ENCODE measurements at regions not wholly inside any gene's neighbourhood (a gene's known extent, or its start where the extent isn't known, plus 50 kb on each side); places are given as distances from the start of the nearest gene placed in this dataset.

GRCh38 chr9:29390859-29391258 is 1817.6 kb upstream of the C9orf72 start:
- no peak overlapping the region for H3K4me3 ChIP-seq (ENCODE audit: control insufficient read depth in 2 of 3, extremely low read depth in 1 of 3, insufficient read depth in 2 of 3, low read depth in 1 of 3, low read length in 3 of 3)
- H3K79me2 ChIP-seq (ENCODE audit: control insufficient read depth, insufficient read depth, low read length), result no peaks in the 10 kb centered on the region
- no peaks in the 10 kb centered on the region for H3K27me3 ChIP-seq (ENCODE audit: control insufficient read depth, extremely low read depth, insufficient read depth, low read length)
- H3K27ac ChIP-seq (ENCODE audit: control insufficient read depth, insufficient read depth, low read length), result no peak overlapping the region
- no peaks in the 10 kb centered on the region for H4K20me1 ChIP-seq (ENCODE audit: control insufficient read depth, extremely low read depth, insufficient read depth, low read length)
- no peaks in the 10 kb centered on the region for H3K36me3 ChIP-seq (ENCODE audit: control insufficient read depth in 2 of 2, extremely low read depth in 1 of 2, insufficient read depth in 2 of 2, low read length in 2 of 2)
- dilution Hi-C loops (cut with MboI; ENCODE audit: extremely low pct_ligation_motif_present, low sequenced_read_pairs), result no loop called here
- no peaks in the 10 kb centered on the region for H3K9me3 ChIP-seq (ENCODE audit: control insufficient read depth, low read depth, low read length)
- FAIRE-seq (no peak), DNase-seq (ENCODE audit: low read depth, low spot score) (no peak)
- no peaks in the 10 kb centered on the region for H3K9me1 ChIP-seq (ENCODE audit: control insufficient read depth, extremely low read depth, insufficient read depth, low read length)
- TF ChIP-seq EZH2 (IDR thresholded peaks at IDR 0.05; ENCODE audit: low read length) (no peak), CTCF (optimal IDR thresholded peaks at IDR 0.05 in 1 of 3, IDR thresholded peaks at IDR 0.05 in 1 of 3, conservative IDR thresholded peaks at IDR 0.05 in 1 of 3; ENCODE audit: extremely low read depth in 1 of 3, insufficient read depth in 2 of 3, low read length in 3 of 3) (no peak)
- H3K4me2 ChIP-seq (ENCODE audit: control insufficient read depth, extremely low read depth, insufficient read depth, low read depth, low read length), result no peak overlapping the region
- H3K9ac ChIP-seq (ENCODE audit: control insufficient read depth, extremely low read depth, insufficient read depth, low read length), result no peak overlapping the region
- H3K4me1 ChIP-seq (ENCODE audit: control insufficient read depth, extremely low read depth, insufficient read depth, low read length), result no peaks in the 10 kb centered on the region
- no peak overlapping the region for H2AFZ ChIP-seq (ENCODE audit: control insufficient read depth, low read length)

GRCh38 chr9:29393064-29393463 is 1819.8 kb upstream of the C9orf72 start:
- dilution Hi-C loops (cut with MboI; ENCODE audit: extremely low pct_ligation_motif_present, low sequenced_read_pairs), result no loop called here
- no peaks in the 10 kb centered on the region for H3K4me1 ChIP-seq (ENCODE audit: control insufficient read depth, extremely low read depth, insufficient read depth, low read length)
- DNase-seq (ENCODE audit: low read depth, low spot score) (no peak), FAIRE-seq (no peak)
- no peak overlapping the region for H3K4me2 ChIP-seq (ENCODE audit: control insufficient read depth, extremely low read depth, insufficient read depth, low read depth, low read length)
- H3K27me3 ChIP-seq (ENCODE audit: control insufficient read depth, extremely low read depth, insufficient read depth, low read length), result no peaks in the 10 kb centered on the region
- no peak overlapping the region for H2AFZ ChIP-seq (ENCODE audit: control insufficient read depth, low read length)
- H3K9me3 ChIP-seq (ENCODE audit: control insufficient read depth, low read depth, low read length), result no peaks in the 10 kb centered on the region
- no peaks in the 10 kb centered on the region for H3K9me1 ChIP-seq (ENCODE audit: control insufficient read depth, extremely low read depth, insufficient read depth, low read length)
- H3K9ac ChIP-seq (ENCODE audit: control insufficient read depth, extremely low read depth, insufficient read depth, low read length), result no peak overlapping the region
- no peaks in the 10 kb centered on the region for H3K79me2 ChIP-seq (ENCODE audit: control insufficient read depth, insufficient read depth, low read length)
- TF ChIP-seq CTCF (optimal IDR thresholded peaks at IDR 0.05 in 1 of 3, IDR thresholded peaks at IDR 0.05 in 1 of 3, conservative IDR thresholded peaks at IDR 0.05 in 1 of 3; ENCODE audit: extremely low read depth in 1 of 3, insufficient read depth in 2 of 3, low read length in 3 of 3), result no peak
- TF ChIP-seq EZH2 (IDR thresholded peaks at IDR 0.05; ENCODE audit: low read length), result no peak
- no peak overlapping the region for H3K27ac ChIP-seq (ENCODE audit: control insufficient read depth, insufficient read depth, low read length)
- no peaks in the 10 kb centered on the region for H3K36me3 ChIP-seq (ENCODE audit: control insufficient read depth in 2 of 2, extremely low read depth in 1 of 2, insufficient read depth in 2 of 2, low read length in 2 of 2)
- H3K4me3 ChIP-seq (ENCODE audit: control insufficient read depth in 2 of 3, extremely low read depth in 1 of 3, insufficient read depth in 2 of 3, low read depth in 1 of 3, low read length in 3 of 3), result no peak overlapping the region
- no peaks in the 10 kb centered on the region for H4K20me1 ChIP-seq (ENCODE audit: control insufficient read depth, extremely low read depth, insufficient read depth, low read length)

Measured in keratinocyte (primary cell).